ENCODE measurements at regions not wholly inside any gene's neighbourhood (a gene's known extent, or its start where the extent isn't known, plus 50 kb on each side); places are given as distances from the start of the nearest gene placed in this dataset.

GRCh38 chr5:33319841-33320240, 120.9 kb upstream of the TARS1 start:
- TF ChIP-seq POLR2A (IDR thresholded peaks at IDR 0.05; ENCODE audit: low read depth) (no peak), EP300 (IDR thresholded peaks at IDR 0.05) (no peak), POLR2AphosphoS5 (IDR thresholded peaks at IDR 0.05) (no peak)
- TF ChIP-seq, protein P1, sequence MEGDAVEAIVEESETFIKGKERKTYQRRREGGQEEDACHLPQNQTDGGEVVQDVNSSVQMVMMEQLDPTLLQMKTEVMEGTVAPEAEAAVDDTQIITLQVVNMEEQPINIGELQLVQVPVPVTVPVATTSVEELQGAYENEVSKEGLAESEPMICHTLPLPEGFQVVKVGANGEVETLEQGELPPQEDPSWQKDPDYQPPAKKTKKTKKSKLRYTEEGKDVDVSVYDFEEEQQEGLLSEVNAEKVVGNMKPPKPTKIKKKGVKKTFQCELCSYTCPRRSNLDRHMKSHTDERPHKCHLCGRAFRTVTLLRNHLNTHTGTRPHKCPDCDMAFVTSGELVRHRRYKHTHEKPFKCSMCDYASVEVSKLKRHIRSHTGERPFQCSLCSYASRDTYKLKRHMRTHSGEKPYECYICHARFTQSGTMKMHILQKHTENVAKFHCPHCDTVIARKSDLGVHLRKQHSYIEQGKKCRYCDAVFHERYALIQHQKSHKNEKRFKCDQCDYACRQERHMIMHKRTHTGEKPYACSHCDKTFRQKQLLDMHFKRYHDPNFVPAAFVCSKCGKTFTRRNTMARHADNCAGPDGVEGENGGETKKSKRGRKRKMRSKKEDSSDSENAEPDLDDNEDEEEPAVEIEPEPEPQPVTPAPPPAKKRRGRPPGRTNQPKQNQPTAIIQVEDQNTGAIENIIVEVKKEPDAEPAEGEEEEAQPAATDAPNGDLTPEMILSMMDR (IDR thresholded peaks at IDR 0.05): no peak

All from esophagus muscularis mucosa (tissue), 4 donors.